OCI-LY7 (cell line): ENCODE measurements at regions not wholly inside any gene's neighbourhood (a gene's known extent, or its start where the extent isn't known, plus 50 kb on each side); places are given as distances from the start of the nearest gene placed in this dataset.

Source experiments
- BruUV-seq: library from RNA; stranded (reverse); fragments of 400-500 nt; replicated peaks from 2 replicates; lab custom pipeline; 2021; lab: Mats Ljungman, UMichigan
- CTCF ChIA-PET: fragments of 300-600 bp; sonication (Branson Sonifier 250); formaldehyde crosslinking; loops from one replicate; lab custom pipeline; 2022; ENCODE audit warnings: antibody characterized with exemption; ENCODE audit not compliant: unreplicated experiment; lab: Charles Lee
- POLR2A ChIA-PET: fragments of 300-600 bp; sonication (Branson Sonifier 250); formaldehyde crosslinking; loops from one replicate; lab custom pipeline; 2022; ENCODE audit warnings: antibody characterized with exemption; lab: Charles Lee
- DNase-seq: peaks from one replicate; pipeline ENCODE4 v3.0.0-alpha.2; 2015; ENCODE audit warnings: low spot score
- H2AFZ ChIP-seq: fragments of 200-600 bp; sonication (generic), shearing (Covaris generic); 2 replicates; pipeline ENCODE4 v1.6.1; 2014; ENCODE audit warnings: mild to moderate bottlenecking, antibody characterized with exemption, low read length, moderate library complexity
- H3K27ac ChIP-seq: fragments of 200-600 bp; sonication (generic); 2 replicates; pipeline ENCODE4 v1.5.1; 2014; ENCODE audit warnings: mixed run types, low read depth, mild to moderate bottlenecking, moderate library complexity, low read length, inconsistent platforms; ENCODE audit not compliant: poor library complexity, severe bottlenecking
- H3K36me3 ChIP-seq: fragments of 200-600 bp; sonication (generic); 2 replicates; pipeline ENCODE4 v1.6.1; 2014; ENCODE audit warnings: mild to moderate bottlenecking, antibody characterized with exemption, low read length, moderate library complexity, mixed read lengths; ENCODE audit not compliant: insufficient read depth
- H3K4me1 ChIP-seq: fragments of 200-600 bp; sonication (generic); 2 replicates; pipeline ENCODE4 v1.5.1; 2014; ENCODE audit warnings: mild to moderate bottlenecking, low read length; ENCODE audit not compliant: insufficient read depth, poor library complexity, severe bottlenecking
- H3K4me2 ChIP-seq: fragments of 200-600 bp; sonication (generic); 2 replicates; pipeline ENCODE4 v1.6.1; 2014; ENCODE audit warnings: mild to moderate bottlenecking, low read length
- H3K4me3 ChIP-seq: fragments of 200-600 bp; sonication (generic); 2 replicates; pipeline ENCODE4 v1.5.1; 2014; ENCODE audit warnings: mild to moderate bottlenecking, low read depth, low read length; ENCODE audit not compliant: poor library complexity, severe bottlenecking
- H3K79me2 ChIP-seq: fragments of 200-600 bp; sonication (generic); 2 replicates; pipeline ENCODE4 v1.6.1; 2016; ENCODE audit warnings: low read depth, mild to moderate bottlenecking, low read length, moderate library complexity, mixed read lengths; ENCODE audit not compliant: insufficient read depth
- H3K9me2 ChIP-seq: fragments of 200-600 bp; sonication (generic); 2 replicates; pipeline ENCODE4 v1.6.1; 2016; ENCODE audit warnings: mild to moderate bottlenecking, low read length, mixed read lengths; ENCODE audit not compliant: insufficient read depth
- H3K9me3 ChIP-seq: fragments of 200-600 bp; sonication (generic); 2 replicates; pipeline ENCODE4 v1.6.1; 2014; ENCODE audit warnings: mild to moderate bottlenecking, mixed run types, low read length, mixed read lengths
- H4K20me1 ChIP-seq: fragments of 200-600 bp; sonication (generic); 2 replicates; pipeline ENCODE4 v1.6.1; 2014; ENCODE audit warnings: mild to moderate bottlenecking, antibody characterized with exemption, low read length, moderate library complexity, mixed read lengths; ENCODE audit not compliant: insufficient read depth
- CTCF ChIP-seq: fragments of 200-600 bp; sonication (generic); conservative IDR thresholded peaks from 2 replicates; pipeline ENCODE4 v1.5.1; 2014; ENCODE audit warnings: mild to moderate bottlenecking, antibody characterized with exemption, low read length, moderate library complexity, mixed read lengths
- EZH2phosphoT487 ChIP-seq: fragments of 200-600 bp; sonication (generic); IDR thresholded peaks from 2 replicates; pipeline ENCODE4 v1.6.1; 2018; ENCODE audit warnings: low read depth, borderline replicate concordance, mild to moderate bottlenecking, mixed run types, antibody characterized with exemption, low read length, moderate library complexity, mixed read lengths
- intact Hi-C: fragments of 100-400 bp; cut with micrococcal nuclease; formaldehyde crosslinking; loops from one replicate; pipeline ENCODE4 v1.10.0; 2022; ENCODE audit not compliant: unreplicated experiment

- no peak overlapping the region for H3K4me3 ChIP-seq
- H3K4me2 ChIP-seq: no peak overlapping the region
- POLR2A ChIA-PET: no interaction called here
- DNase-seq: no peak
- H3K9me2 ChIP-seq: no peaks in the 10 kb centered on the region
- BruUV-seq: no TSS peak
- no peak overlapping the region for H3K27ac ChIP-seq
- no peaks in the 10 kb centered on the region for H3K9me3 ChIP-seq
- CTCF ChIA-PET: no interaction called here
- H3K79me2 ChIP-seq: no peaks in the 10 kb centered on the region
- H3K36me3 ChIP-seq: no peaks in the 10 kb centered on the region
- intact Hi-C loops: no loop called here
- no peak for TF ChIP-seq EZH2phosphoT487
- no peak for TF ChIP-seq CTCF
- H4K20me1 ChIP-seq: no peaks in the 10 kb centered on the region
- H2AFZ ChIP-seq: no peak overlapping the region
- no peaks in the 10 kb centered on the region for H3K4me1 ChIP-seq
Observed at GRCh38 chr4:149202117-149202516, 613.5 kb downstream of the IQCM start.

DNA sequence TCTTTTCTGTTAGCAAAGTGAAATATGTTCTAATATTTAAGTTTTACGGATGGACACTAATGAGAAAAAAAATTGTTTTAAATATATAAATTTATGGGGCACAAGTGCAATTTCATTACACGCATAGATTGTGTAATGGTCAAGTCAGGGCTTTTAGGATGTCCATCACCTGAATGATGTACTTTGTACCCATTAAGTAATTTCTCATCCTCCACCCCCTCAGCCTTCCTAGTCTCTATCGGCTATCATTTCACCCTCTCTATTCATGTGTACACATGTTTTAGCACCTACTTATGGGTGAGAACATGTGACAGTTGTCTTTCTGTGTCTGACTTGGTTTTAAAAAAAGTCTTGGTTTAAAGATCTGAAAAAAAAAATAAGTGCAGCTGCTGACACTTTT lies 616.0 kb downstream of the IQCM start:
- no peak for TF ChIP-seq EZH2phosphoT487
- TF ChIP-seq CTCF: no peak
- CTCF ChIA-PET: no interaction called here

GRCh38 chr4:149194061-149194460 lies 621.6 kb downstream of the IQCM start:
- no TSS peak for BruUV-seq
- POLR2A ChIA-PET: interaction anchor here (0.9 kb wide), 1 partner anchor 338 kb away, joined by 4 read pairs; no protein-coding TSS in a partner anchor
- no peaks in the 10 kb centered on the region for H3K79me2 ChIP-seq
- H2AFZ ChIP-seq: no peak overlapping the region
- TF ChIP-seq EZH2phosphoT487 (no peak), CTCF (no peak)
- no peak for DNase-seq
- no peak overlapping the region for H3K27ac ChIP-seq
- CTCF ChIA-PET: no interaction called here
- no peak overlapping the region for H3K4me3 ChIP-seq
- H4K20me1 ChIP-seq: no peaks in the 10 kb centered on the region
- H3K36me3 ChIP-seq: no peaks in the 10 kb centered on the region
- H3K9me3 ChIP-seq: no peaks in the 10 kb centered on the region
- intact Hi-C loops: no loop called here
- H3K4me1 ChIP-seq: no peaks in the 10 kb centered on the region
- no peaks in the 10 kb centered on the region for H3K9me2 ChIP-seq
- H3K4me2 ChIP-seq: no peak overlapping the region

More for the DNA sequence above, 616.0 kb downstream of the IQCM start:
- DNase-seq: no peak
- no peaks in the 10 kb centered on the region for H4K20me1 ChIP-seq
- no peaks in the 10 kb centered on the region for H3K9me3 ChIP-seq
- BruUV-seq: no TSS peak
- no peak overlapping the region for H3K4me2 ChIP-seq
- POLR2A ChIA-PET: interaction anchor here (1.1 kb wide), 1 partner anchor 15 kb away, joined by 3 read pairs; no protein-coding TSS in a partner anchor
- H3K79me2 ChIP-seq: no peaks in the 10 kb centered on the region
- H2AFZ ChIP-seq: no peak overlapping the region
- H3K4me3 ChIP-seq: no peak overlapping the region
- H3K27ac ChIP-seq: no peak overlapping the region
- H3K4me1 ChIP-seq: no peaks in the 10 kb centered on the region
- H3K9me2 ChIP-seq: no peaks in the 10 kb centered on the region
- intact Hi-C loops: no loop called here
- no peaks in the 10 kb centered on the region for H3K36me3 ChIP-seq
